ENCODE measurements at regions not wholly inside any gene's neighbourhood (a gene's known extent, or its start where the extent isn't known, plus 50 kb on each side); places are given as distances from the start of the nearest gene placed in this dataset.

DNA sequence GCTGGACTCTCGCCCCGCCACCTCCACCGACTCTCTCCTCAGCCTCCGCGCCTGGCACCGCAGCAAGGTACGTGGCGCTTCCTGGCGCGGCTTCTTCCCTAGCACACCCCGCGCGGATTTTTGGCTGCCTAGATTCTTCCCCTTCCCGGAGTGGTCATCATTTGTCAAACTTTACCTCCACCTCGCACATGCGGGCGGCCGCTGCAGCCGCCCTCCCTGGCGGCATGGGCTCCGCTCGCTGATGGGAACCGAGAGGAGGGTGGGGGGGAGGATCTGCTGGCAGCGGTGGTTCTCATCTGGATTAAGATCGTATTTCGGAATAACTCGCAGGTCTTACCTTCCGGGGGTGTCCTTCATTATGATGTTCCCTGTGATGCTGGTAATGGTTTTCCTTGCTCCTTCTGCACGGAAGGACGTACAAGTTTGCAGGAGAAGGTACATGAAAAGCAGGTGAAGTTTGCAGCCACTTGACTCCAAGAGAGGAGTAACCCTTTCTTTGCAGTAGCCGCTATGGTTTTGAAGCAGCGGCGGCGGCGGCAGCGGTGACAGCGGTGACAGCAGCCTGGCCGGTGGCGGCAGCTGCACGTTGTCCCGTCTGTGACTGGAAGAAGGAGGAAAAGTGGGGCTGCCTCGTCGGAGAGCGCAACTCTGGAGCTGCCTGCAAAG, 2183.9 kb upstream of the TENM3 start:
- TF ChIP-seq, protein P1, sequence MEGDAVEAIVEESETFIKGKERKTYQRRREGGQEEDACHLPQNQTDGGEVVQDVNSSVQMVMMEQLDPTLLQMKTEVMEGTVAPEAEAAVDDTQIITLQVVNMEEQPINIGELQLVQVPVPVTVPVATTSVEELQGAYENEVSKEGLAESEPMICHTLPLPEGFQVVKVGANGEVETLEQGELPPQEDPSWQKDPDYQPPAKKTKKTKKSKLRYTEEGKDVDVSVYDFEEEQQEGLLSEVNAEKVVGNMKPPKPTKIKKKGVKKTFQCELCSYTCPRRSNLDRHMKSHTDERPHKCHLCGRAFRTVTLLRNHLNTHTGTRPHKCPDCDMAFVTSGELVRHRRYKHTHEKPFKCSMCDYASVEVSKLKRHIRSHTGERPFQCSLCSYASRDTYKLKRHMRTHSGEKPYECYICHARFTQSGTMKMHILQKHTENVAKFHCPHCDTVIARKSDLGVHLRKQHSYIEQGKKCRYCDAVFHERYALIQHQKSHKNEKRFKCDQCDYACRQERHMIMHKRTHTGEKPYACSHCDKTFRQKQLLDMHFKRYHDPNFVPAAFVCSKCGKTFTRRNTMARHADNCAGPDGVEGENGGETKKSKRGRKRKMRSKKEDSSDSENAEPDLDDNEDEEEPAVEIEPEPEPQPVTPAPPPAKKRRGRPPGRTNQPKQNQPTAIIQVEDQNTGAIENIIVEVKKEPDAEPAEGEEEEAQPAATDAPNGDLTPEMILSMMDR (IDR thresholded peaks at IDR 0.05; ENCODE audit: insufficient read depth, low read length) = no peak
- no peak for DNase-seq (ENCODE audit: low read depth)
- H3K4me3 ChIP-seq (ENCODE audit: low read depth, low read length) = peak overlapping the region; percentile 58

DNA sequence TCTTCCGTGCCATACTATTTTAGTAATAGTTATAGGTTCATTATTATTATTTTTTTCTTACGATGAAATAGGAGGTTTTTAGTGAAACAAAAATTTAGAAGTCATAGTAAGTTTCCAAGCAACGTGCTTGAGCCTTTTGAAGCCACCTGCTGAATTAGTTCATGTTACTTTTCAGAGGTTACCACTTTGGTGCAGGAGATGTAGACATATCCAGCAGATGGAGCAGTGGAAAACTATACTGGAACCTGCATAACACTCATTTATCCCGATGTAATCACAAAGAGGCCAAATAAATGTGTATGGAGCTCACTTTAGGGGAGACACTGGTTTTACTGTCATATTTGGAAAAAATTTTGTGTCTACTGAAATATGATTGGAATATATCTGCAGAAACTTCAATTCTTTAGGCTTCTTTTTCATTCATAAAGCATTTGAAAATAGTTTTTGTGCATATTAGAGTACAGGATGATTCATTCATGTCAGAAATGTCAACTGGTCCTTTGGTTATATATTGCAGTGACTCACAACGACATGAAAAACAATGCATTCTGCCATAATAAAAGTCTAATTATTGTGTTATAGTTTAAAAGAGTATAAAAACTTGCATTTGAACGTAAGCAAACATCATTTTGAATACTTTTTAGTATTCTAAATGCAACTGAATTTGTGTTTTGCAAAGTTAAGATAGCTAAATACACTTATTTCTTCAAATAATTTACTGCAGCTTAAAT, 2182.9 kb upstream of the TENM3 start:
- TF ChIP-seq, protein P1 (IDR thresholded peaks at IDR 0.05; ENCODE audit: insufficient read depth, low read length) = no peak
- no peak for DNase-seq (ENCODE audit: low read depth)
- no peak overlapping the region for H3K4me3 ChIP-seq (ENCODE audit: low read depth, low read length)

DNA sequence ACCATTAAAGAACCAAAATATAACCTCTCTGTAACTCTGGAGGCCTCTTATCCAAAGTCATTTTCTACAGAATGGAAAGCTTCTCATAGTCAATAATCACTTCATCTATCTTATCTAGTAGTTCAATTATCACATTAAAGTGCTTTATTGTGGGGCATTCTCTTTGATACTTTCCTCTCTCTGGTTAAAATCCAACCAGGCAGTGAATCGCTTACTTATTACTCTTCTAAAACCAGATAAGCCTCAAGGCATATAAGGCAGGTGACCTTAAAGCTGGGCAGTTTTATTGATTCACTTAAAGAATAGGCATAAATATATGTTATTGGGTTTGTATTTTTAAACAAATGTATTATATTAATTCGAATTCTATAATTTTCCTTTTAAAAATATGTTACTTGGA, 2162.1 kb upstream of the TENM3 start:
- no peak overlapping the region for H3K4me3 ChIP-seq (ENCODE audit: low read depth, low read length)
- TF ChIP-seq, protein P1 (IDR thresholded peaks at IDR 0.05; ENCODE audit: insufficient read depth, low read length) = no peak
- no peak for DNase-seq (ENCODE audit: low read depth)

DNA sequence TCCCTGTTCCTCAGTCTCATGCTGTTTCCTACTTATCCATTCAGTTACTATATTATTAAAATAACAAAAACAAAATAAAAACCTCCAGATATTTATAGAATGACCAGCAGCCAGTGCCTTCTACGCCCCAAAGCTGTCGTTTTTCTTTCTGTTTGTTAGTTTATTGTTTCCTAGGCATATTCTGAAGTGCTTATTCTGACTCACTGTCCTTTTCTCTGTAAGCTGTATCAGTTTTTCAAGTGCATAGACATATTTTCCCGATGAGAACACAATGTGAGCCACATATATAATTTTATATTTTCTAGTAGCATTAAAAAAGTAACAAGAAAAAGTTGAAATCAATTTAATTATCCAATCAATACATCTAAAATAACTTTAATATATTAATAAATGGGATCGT, 2158.6 kb upstream of the TENM3 start:
- DNase-seq (ENCODE audit: low read depth) = no peak
- no peak overlapping the region for H3K4me3 ChIP-seq (ENCODE audit: low read depth, low read length)
- TF ChIP-seq, protein P1 (IDR thresholded peaks at IDR 0.05; ENCODE audit: insufficient read depth, low read length) = no peak

DNA sequence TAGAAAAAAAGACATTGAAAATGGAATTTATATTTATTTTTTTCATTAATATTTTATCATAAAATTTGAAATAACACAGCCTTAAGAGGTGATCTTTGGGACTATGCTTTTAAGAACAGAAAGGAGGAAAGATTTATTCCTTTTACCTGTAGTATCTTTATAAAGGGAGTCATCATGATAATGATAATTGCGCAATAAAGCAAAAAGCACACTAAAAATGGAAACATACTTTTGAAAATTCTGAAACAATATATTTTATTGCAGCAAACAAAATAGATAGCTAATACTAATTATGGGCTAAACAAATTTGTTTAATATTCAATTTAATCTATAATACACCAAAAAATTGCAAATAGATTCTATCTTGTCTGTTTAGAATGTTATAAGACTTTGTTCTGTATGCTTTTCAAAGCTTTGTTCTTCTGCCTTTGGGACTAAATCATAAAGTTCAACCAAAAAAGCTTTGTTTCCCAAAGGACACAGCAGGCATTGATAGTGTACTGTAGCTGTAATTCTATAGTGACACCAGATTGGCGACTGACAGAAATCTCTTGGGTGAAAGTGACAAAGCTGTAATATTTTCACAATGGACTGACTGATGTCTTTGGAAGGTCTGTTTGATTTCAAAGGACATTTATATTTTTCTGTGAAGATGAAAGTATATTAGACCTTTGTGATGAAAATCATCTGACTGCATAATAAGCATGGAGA, 2156.6 kb upstream of the TENM3 start:
- DNase-seq (ENCODE audit: low read depth) = no peak
- H3K4me3 ChIP-seq (ENCODE audit: low read depth, low read length) = no peak overlapping the region
- TF ChIP-seq, protein P1 (IDR thresholded peaks at IDR 0.05; ENCODE audit: insufficient read depth, low read length) = no peak

DNA sequence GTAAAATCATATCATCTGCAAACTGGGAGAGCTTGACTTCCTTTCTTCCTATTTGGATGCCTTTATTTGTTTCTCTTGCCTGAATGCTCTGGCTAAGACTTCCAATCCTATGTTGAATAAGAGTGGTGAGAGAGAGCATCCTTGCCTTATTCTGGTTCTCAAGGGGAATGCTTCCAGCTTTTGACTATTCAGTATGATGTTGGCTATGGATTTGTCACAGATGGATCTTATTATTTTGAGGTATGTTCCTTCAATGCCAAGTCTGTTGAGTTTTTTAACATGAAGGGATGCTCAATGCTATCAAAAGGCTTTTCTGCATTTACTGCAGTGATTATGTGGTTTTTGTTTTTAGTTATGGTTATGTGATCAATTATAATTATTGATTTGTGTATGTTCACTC, 2144.6 kb upstream of the TENM3 start:
- no peak overlapping the region for H3K4me3 ChIP-seq (ENCODE audit: low read depth, low read length)
- DNase-seq (ENCODE audit: low read depth) = no peak
- TF ChIP-seq, protein P1 (IDR thresholded peaks at IDR 0.05; ENCODE audit: insufficient read depth, low read length) = no peak
